DND-41 (cell line): ENCODE measurements at regions not wholly inside any gene's neighbourhood (a gene's known extent, or its start where the extent isn't known, plus 50 kb on each side); places are given as distances from the start of the nearest gene placed in this dataset.

Experiments used
- ATAC-seq: fragments of 200-7000 bp; cut with Tn5 transposase; 3 replicates; pipeline ENCODE4 v1.9.1; 2021; ENCODE audit warnings: low read depth; ENCODE audit not compliant: insufficient read depth
- DNase-seq: peaks from one replicate; pipeline ENCODE4 v3.0.0-alpha.2; 2020
- H2AFZ ChIP-seq: 2 replicates; pipeline ENCODE4 v1.6.0; 2012; ENCODE audit warnings: low read depth, low read length
- H3K27ac ChIP-seq: 2 replicates; pipeline ENCODE4 v1.5.1; 2012; ENCODE audit warnings: low read length, inconsistent platforms
- H3K27me3 ChIP-seq: fragments of 200-600 bp; sonication (generic); 2 replicates; pipeline ENCODE4 v1.6.0; 2012; ENCODE audit warnings: low read length, mild to moderate bottlenecking, inconsistent platforms; ENCODE audit not compliant: insufficient read depth, poor library complexity
- H3K36me3 ChIP-seq: 2 replicates; pipeline ENCODE4 v1.5.1; 2012; ENCODE audit warnings: low read length, inconsistent platforms; ENCODE audit not compliant: insufficient read depth
- H3K4me1 ChIP-seq: 2 replicates; pipeline ENCODE4 v1.5.1; 2012; ENCODE audit warnings: mild to moderate bottlenecking, low read length; ENCODE audit not compliant: insufficient read depth
- H3K4me2 ChIP-seq: 2 replicates; pipeline ENCODE4 v1.6.0; 2012; ENCODE audit warnings: mild to moderate bottlenecking, moderate library complexity, low read length, inconsistent platforms; ENCODE audit not compliant: insufficient read depth
- H3K4me3 ChIP-seq, 2 experiments: fragments of 200-600 bp in 1 of 2; shearing (Covaris generic) in 1 of 2; 2 replicates each; pipeline ENCODE4 v1.5.1; 2012 to 2016; ENCODE audit warnings: inconsistent platforms in 2 of 2, low read length in 2 of 2, mild to moderate bottlenecking in 2 of 2, low read depth in 1 of 2, moderate library complexity in 1 of 2
- H3K79me2 ChIP-seq: 2 replicates; pipeline ENCODE4 v1.6.0; 2012; ENCODE audit warnings: low read length, inconsistent platforms; ENCODE audit not compliant: insufficient read depth
- H3K9ac ChIP-seq: 2 replicates; pipeline ENCODE4 v1.6.0; 2012; ENCODE audit warnings: low read depth, mild to moderate bottlenecking, inconsistent platforms, low read length, moderate library complexity
- H3K9me3 ChIP-seq: 2 replicates; pipeline ENCODE4 v1.5.1; 2012; ENCODE audit warnings: low read length, moderate library complexity, mild to moderate bottlenecking, inconsistent platforms; ENCODE audit not compliant: insufficient read depth, severe bottlenecking
- H4K20me1 ChIP-seq: 2 replicates; pipeline ENCODE4 v1.6.0; 2012; ENCODE audit warnings: low read length; ENCODE audit not compliant: insufficient read depth
- CTCF ChIP-seq: IDR thresholded peaks from 2 replicates; pipeline ENCODE4 v1.5.1; 2012; ENCODE audit warnings: borderline replicate concordance, low read length, moderate library complexity, mild to moderate bottlenecking; ENCODE audit not compliant: poor library complexity, severe bottlenecking; ENCODE audit errors: extremely low read depth
- EZH2 ChIP-seq: IDR thresholded peaks from 3 replicates; pipeline ENCODE4 v1.6.1; 2012; ENCODE audit warnings: borderline replicate concordance, low read depth, mild to moderate bottlenecking, moderate library complexity, low read length, inconsistent platforms; ENCODE audit not compliant: severe bottlenecking

GRCh38 chr2:157046396-157046795 lies 211.1 kb upstream of the GALNT5 start:
- no peaks in the 10 kb centered on the region for H3K79me2 ChIP-seq
- no peak for ATAC-seq
- no peak for DNase-seq

GRCh38 chr2:157052685-157053224 lies 204.8 kb upstream of the GALNT5 start:
- TF ChIP-seq EZH2 (no peak), CTCF (no peak)
- no peak for DNase-seq
- Histone ChIP-seq H4K20me1 (no peaks in the 10 kb centered on the region), H3K27me3 (no peaks in the 10 kb centered on the region), H3K4me2 (no peak overlapping the region), H3K4me1 (peaks cover 33% of the 10 kb centered on the region), H3K36me3 (no peaks in the 10 kb centered on the region), H2AFZ (no peak overlapping the region), H3K79me2 (no peaks in the 10 kb centered on the region), H3K27ac (no peak overlapping the region), H3K4me3 (no peak overlapping the region), H3K9me3 (no peaks in the 10 kb centered on the region), H3K9ac (no peak overlapping the region)
- no peak for ATAC-seq

More at GRCh38 chr2:157046396-157046795, 211.1 kb upstream of the GALNT5 start:
- H3K9me3 ChIP-seq: no peaks in the 10 kb centered on the region
- no peak overlapping the region for H3K27ac ChIP-seq
- H3K4me3 ChIP-seq: no peak overlapping the region
- no peaks in the 10 kb centered on the region for H3K36me3 ChIP-seq
- no peaks in the 10 kb centered on the region for H4K20me1 ChIP-seq
- H3K4me2 ChIP-seq: no peak overlapping the region
- no peak for TF ChIP-seq EZH2
- no peak for TF ChIP-seq CTCF
- no peak overlapping the region for H3K9ac ChIP-seq
- H3K27me3 ChIP-seq: no peaks in the 10 kb centered on the region
- H2AFZ ChIP-seq: no peak overlapping the region
- no peaks in the 10 kb centered on the region for H3K4me1 ChIP-seq

DNA sequence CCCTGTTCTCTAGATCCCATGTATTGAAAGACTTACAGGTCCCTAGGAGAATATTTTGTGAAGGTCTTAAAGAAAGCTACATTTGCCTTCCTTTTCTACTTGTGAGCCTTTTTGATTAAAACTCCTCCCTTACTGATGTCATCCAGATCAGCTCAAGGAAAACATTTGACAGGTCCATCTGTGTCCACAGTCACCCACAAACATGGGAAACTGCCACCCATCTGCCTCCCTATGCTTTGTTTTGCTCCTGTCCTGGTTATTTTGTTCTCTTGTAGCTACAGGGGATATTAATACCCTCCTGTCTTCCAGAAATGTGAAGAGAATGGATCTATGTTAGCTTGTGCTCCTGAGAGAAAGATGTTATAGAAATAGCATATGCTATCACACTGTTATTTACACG lies 203.6 kb upstream of the GALNT5 start:
- no peak overlapping the region for H3K9ac ChIP-seq
- no peaks in the 10 kb centered on the region for H3K79me2 ChIP-seq
- no peaks in the 10 kb centered on the region for H3K27me3 ChIP-seq
- no peak overlapping the region for H3K4me2 ChIP-seq
- H2AFZ ChIP-seq: no peak overlapping the region
- no peak for ATAC-seq
- no peak for DNase-seq
- peaks cover 33% of the 10 kb centered on the region for H3K4me1 ChIP-seq
- no peaks in the 10 kb centered on the region for H4K20me1 ChIP-seq
- no peak for TF ChIP-seq CTCF
- TF ChIP-seq EZH2: no peak
- H3K9me3 ChIP-seq: no peaks in the 10 kb centered on the region
- no peak overlapping the region for H3K4me3 ChIP-seq
- H3K27ac ChIP-seq: no peak overlapping the region; the same call in 1 of the 2 replicates
- H3K36me3 ChIP-seq: no peaks in the 10 kb centered on the region
